ENCODE measurements at regions not wholly inside any gene's neighbourhood (a gene's known extent, or its start where the extent isn't known, plus 50 kb on each side); places are given as distances from the start of the nearest gene placed in this dataset.

DNA sequence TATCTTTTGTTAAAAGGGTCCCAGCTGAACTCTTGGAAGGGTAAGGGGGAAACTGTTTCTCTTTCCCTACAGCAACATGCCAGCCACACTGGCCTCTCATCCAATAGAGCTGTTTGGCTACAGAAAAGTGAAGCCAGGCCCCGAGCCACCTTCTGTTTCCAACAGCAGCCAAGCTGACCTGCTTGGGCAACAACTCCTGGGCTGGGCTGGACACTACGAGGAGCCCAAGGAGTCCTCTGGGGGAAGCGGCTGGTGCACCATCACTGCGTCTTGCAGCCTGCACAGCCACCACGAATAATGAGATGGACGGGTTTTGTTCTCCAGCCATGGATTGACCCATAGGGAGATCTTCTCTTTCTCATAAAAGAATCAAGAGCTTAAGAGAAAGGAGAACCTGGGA, 624.9 kb downstream of the NPHP4 start:
- Mint-ChIP-seq H3K27me3 (ENCODE audit: low read depth) (peaks cover 29% of the 10 kb centered on the region), H3K9me3 (peaks cover 83% of the 10 kb centered on the region), H3K27ac (no peak overlapping the region), H3K36me3 (peaks cover 81% of the 10 kb centered on the region), H3K4me3 (no peak overlapping the region), H3K4me1 (no peaks in the 10 kb centered on the region)
- TF ChIP-seq, protein P1, sequence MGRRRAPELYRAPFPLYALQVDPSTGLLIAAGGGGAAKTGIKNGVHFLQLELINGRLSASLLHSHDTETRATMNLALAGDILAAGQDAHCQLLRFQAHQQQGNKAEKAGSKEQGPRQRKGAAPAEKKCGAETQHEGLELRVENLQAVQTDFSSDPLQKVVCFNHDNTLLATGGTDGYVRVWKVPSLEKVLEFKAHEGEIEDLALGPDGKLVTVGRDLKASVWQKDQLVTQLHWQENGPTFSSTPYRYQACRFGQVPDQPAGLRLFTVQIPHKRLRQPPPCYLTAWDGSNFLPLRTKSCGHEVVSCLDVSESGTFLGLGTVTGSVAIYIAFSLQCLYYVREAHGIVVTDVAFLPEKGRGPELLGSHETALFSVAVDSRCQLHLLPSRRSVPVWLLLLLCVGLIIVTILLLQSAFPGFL (CRISPR knock-in tag; IDR thresholded peaks at IDR 0.05; ENCODE audit: borderline replicate concordance), result no peak
- TF ChIP-seq, protein P2, sequence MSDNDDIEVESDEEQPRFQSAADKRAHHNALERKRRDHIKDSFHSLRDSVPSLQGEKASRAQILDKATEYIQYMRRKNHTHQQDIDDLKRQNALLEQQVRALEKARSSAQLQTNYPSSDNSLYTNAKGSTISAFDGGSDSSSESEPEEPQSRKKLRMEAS (CRISPR knock-in tag; IDR thresholded peaks at IDR 0.05), result no peak
- TF ChIP-seq TP53 (CRISPR knock-in tag; IDR thresholded peaks at IDR 0.05), result no peak
- no peak for TF ChIP-seq SMAD4 (CRISPR knock-in tag; IDR thresholded peaks at IDR 0.05)
- TF ChIP-seq NR3C1 (CRISPR knock-in tag; conservative IDR thresholded peaks at IDR 0.05; ENCODE audit: low read depth), result no peak
- no peak for TF ChIP-seq CREB1 (CRISPR knock-in tag; IDR thresholded peaks at IDR 0.05)
- TF ChIP-seq, protein P3, sequence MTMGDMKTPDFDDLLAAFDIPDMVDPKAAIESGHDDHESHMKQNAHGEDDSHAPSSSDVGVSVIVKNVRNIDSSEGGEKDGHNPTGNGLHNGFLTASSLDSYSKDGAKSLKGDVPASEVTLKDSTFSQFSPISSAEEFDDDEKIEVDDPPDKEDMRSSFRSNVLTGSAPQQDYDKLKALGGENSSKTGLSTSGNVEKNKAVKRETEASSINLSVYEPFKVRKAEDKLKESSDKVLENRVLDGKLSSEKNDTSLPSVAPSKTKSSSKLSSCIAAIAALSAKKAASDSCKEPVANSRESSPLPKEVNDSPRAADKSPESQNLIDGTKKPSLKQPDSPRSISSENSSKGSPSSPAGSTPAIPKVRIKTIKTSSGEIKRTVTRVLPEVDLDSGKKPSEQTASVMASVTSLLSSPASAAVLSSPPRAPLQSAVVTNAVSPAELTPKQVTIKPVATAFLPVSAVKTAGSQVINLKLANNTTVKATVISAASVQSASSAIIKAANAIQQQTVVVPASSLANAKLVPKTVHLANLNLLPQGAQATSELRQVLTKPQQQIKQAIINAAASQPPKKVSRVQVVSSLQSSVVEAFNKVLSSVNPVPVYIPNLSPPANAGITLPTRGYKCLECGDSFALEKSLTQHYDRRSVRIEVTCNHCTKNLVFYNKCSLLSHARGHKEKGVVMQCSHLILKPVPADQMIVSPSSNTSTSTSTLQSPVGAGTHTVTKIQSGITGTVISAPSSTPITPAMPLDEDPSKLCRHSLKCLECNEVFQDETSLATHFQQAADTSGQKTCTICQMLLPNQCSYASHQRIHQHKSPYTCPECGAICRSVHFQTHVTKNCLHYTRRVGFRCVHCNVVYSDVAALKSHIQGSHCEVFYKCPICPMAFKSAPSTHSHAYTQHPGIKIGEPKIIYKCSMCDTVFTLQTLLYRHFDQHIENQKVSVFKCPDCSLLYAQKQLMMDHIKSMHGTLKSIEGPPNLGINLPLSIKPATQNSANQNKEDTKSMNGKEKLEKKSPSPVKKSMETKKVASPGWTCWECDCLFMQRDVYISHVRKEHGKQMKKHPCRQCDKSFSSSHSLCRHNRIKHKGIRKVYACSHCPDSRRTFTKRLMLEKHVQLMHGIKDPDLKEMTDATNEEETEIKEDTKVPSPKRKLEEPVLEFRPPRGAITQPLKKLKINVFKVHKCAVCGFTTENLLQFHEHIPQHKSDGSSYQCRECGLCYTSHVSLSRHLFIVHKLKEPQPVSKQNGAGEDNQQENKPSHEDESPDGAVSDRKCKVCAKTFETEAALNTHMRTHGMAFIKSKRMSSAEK (CRISPR knock-in tag; IDR thresholded peaks at IDR 0.05; ENCODE audit: borderline replicate concordance), result no peak
- TF ChIP-seq KAT7 (CRISPR knock-in tag; IDR thresholded peaks at IDR 0.05; ENCODE audit: borderline replicate concordance), result no peak
- no peak for TF ChIP-seq ZNF396 (CRISPR knock-in tag; IDR thresholded peaks at IDR 0.05; ENCODE audit: borderline replicate concordance)
- TF ChIP-seq, protein P4, sequence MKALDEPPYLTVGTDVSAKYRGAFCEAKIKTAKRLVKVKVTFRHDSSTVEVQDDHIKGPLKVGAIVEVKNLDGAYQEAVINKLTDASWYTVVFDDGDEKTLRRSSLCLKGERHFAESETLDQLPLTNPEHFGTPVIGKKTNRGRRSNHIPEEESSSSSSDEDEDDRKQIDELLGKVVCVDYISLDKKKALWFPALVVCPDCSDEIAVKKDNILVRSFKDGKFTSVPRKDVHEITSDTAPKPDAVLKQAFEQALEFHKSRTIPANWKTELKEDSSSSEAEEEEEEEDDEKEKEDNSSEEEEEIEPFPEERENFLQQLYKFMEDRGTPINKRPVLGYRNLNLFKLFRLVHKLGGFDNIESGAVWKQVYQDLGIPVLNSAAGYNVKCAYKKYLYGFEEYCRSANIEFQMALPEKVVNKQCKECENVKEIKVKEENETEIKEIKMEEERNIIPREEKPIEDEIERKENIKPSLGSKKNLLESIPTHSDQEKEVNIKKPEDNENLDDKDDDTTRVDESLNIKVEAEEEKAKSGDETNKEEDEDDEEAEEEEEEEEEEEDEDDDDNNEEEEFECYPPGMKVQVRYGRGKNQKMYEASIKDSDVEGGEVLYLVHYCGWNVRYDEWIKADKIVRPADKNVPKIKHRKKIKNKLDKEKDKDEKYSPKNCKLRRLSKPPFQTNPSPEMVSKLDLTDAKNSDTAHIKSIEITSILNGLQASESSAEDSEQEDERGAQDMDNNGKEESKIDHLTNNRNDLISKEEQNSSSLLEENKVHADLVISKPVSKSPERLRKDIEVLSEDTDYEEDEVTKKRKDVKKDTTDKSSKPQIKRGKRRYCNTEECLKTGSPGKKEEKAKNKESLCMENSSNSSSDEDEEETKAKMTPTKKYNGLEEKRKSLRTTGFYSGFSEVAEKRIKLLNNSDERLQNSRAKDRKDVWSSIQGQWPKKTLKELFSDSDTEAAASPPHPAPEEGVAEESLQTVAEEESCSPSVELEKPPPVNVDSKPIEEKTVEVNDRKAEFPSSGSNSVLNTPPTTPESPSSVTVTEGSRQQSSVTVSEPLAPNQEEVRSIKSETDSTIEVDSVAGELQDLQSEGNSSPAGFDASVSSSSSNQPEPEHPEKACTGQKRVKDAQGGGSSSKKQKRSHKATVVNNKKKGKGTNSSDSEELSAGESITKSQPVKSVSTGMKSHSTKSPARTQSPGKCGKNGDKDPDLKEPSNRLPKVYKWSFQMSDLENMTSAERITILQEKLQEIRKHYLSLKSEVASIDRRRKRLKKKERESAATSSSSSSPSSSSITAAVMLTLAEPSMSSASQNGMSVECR (CRISPR knock-in tag; IDR thresholded peaks at IDR 0.05; ENCODE audit: borderline replicate concordance), result no peak
- TF ChIP-seq, protein P5, sequence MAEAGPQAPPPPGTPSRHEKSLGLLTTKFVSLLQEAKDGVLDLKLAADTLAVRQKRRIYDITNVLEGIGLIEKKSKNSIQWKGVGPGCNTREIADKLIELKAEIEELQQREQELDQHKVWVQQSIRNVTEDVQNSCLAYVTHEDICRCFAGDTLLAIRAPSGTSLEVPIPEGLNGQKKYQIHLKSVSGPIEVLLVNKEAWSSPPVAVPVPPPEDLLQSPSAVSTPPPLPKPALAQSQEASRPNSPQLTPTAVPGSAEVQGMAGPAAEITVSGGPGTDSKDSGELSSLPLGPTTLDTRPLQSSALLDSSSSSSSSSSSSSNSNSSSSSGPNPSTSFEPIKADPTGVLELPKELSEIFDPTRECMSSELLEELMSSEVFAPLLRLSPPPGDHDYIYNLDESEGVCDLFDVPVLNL (CRISPR knock-in tag; IDR thresholded peaks at IDR 0.05; ENCODE audit: borderline replicate concordance, low read depth), result no peak
- TF ChIP-seq, protein P6, sequence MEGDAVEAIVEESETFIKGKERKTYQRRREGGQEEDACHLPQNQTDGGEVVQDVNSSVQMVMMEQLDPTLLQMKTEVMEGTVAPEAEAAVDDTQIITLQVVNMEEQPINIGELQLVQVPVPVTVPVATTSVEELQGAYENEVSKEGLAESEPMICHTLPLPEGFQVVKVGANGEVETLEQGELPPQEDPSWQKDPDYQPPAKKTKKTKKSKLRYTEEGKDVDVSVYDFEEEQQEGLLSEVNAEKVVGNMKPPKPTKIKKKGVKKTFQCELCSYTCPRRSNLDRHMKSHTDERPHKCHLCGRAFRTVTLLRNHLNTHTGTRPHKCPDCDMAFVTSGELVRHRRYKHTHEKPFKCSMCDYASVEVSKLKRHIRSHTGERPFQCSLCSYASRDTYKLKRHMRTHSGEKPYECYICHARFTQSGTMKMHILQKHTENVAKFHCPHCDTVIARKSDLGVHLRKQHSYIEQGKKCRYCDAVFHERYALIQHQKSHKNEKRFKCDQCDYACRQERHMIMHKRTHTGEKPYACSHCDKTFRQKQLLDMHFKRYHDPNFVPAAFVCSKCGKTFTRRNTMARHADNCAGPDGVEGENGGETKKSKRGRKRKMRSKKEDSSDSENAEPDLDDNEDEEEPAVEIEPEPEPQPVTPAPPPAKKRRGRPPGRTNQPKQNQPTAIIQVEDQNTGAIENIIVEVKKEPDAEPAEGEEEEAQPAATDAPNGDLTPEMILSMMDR (IDR thresholded peaks at IDR 0.05), result no peak
- TF ChIP-seq JUN (CRISPR knock-in tag; IDR thresholded peaks at IDR 0.05), result no peak
- no peak for TF ChIP-seq CBFB (CRISPR knock-in tag; IDR thresholded peaks at IDR 0.05; ENCODE audit: low read depth)
- TF ChIP-seq, protein P7, sequence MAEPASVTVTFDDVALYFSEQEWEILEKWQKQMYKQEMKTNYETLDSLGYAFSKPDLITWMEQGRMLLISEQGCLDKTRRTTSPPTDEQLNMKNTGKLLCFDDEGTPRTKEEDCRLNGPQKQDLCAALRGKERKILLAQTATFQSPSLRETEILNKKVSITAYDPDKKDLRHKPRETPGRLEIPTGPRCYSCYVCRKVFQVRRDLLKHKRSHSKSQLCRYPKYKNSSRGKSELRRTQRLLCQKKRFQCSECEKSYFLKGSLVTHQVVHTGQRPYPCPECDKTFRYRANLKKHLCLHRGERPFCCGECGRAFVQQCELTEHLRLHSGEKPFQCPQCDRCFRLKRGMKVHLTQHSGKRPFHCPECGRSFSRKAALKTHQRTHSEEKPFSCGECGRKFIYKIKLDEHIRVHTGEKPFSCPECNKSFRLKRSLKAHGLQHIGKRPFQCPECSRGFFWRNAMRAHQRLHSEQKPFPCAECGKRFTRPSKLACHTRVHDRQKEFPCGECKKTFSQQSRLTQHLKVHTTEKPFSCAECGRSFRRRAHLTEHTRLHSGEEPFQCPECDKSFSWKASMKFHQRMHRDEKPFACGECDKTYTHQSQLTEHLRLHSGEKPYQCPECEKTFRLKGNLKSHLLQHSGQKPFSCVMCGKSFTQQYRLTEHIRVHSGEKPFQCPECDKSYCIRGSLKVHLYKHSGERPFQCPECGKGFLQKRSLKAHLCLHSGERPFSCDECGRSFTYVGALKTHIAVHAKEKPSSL (CRISPR knock-in tag; conservative IDR thresholded peaks at IDR 0.05), result no peak
- POLR2A ChIA-PET, result no interaction called here
- no peak for DNase-seq (ENCODE audit: low spot score)
- no peak for ATAC-seq
- CTCF ChIA-PET, result no interaction called here

Measured in WTC11 (cell line).